GM21619 (cell line): ENCODE measurements at regions not wholly inside any gene's neighbourhood (a gene's known extent, or its start where the extent isn't known, plus 50 kb on each side); places are given as distances from the start of the nearest gene placed in this dataset.
"Not testable (repeated sequence)": the region's sequence is repeated elsewhere in the genome, so short reads cannot be mapped to it uniquely, and the experiment has no call there.

Source experiments
- ATAC-seq: cut with Tn5 transposase; IDR thresholded peaks from one replicate; pipeline ENCODE4 v1.9.1; 2021; ENCODE audit not compliant: unreplicated experiment

DNA sequence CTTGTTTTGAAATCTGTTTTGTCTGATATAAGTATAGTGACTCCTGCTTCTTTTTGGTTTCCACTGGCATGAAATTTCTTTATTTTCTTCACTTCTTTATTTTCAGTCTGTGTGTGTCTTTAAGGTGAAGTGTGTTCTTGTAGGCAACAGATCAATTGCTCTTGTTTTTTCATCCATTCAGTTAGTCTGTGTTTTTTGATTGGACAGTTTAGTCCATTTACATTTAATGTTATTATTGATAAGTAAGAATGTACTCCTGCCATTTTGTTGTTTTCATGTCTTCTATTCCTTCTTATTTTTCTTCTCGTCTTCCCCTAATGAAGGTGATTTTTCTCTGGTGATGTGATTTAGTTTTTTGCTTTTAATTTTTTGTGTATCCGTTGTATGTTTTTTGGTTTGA, 487.7 kb upstream of the PBX1 start:
- ATAC-seq, result no peak

DNA sequence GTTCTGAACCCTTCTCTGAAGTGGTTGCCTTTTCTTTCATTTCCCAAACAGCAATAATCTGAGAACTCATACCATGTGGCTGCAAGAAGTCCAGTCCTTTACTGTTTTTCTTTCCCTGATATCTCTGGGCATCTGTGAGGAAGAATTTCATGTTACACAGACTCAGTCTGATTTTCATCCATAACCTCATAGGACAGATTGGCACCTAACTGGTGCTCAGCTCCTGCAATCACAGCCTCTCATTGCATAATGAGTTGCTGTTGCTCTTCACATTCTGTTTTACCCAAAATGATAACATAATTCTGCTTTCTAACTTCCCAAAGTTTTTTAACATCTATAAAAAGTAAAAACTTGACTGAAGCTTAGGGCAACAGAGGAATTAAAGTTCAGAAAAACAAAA, 472.2 kb upstream of the PBX1 start:
- ATAC-seq, result no peak

DNA sequence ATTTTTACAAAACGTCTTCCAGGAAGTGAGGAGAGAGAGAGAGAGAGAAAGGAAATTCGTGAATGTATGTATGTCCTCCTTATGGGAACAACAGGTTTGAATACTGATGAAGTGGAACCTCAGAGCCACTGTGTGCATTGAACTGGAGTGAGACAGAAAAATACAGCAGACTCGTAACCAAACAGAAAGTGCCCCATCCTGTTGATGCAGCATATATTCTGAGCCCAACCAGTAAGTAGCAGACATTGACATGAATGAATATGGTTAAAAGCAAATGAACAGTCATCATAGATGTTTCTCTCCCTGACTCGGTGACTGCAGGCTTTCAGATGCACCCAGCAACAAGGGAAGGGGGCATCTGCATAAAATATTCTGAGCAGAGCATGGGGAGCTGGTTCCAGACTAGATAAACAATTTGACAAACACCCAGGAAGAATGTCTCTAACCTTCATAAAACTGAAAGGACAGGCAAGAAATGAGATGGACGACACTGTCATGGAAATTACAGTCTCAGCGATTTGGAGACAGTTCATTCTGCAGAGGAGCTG, 471.0 kb upstream of the PBX1 start:
- ATAC-seq, result no peak

DNA sequence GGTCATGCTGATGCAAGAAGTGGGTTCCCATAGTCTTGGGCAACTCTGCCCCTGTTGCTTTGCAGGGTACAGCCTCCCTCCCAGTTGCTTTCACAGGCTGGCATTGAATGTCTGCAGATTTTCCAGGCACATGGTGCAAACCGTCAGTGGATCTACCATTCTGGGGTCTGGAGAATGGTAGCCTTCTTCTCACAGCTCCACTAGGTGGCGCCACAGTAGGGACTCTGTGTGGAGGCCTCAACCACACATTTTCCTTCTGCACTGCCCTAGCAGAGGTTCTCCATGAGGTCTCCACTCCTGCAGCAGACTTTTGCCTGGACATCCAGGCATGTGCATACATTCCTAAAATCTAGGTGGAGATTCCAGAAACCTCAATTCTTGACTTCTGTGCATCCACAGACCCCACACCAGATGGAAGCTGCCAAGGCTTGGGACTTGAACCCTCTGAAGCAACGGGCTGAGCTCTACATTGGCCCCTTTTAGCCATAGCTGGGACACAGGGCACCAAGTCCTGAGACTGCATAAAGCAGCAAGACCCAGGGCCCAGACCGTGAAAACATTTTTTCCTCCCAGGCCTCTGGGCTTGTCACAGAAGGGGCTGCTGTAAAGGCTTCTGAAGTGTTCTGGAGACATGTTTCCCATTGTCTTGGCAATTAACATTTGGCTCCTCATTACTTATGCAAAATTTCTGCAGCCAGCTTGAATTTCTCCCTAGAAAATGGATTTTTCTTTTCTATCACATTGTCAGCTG, 466.2 kb upstream of the PBX1 start:
- ATAC-seq, result no peak

DNA sequence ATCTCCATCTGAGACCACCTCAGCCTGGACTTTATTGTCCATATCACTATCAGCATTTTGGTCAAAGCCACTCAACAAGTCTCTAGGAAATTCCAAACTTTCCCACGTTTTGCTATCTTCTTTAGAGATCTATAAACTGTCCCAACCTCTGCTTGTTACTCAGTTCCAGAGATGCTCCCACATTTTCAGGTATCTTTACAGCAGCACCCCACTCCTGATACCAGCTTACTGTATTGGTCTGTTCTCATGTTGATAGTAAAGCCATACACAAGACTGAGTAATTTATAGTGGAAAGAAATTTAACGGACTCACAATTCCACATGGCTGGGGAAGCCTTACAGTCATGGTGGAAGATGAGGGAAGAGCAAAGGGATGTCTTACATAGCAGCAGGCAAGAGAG, 465.4 kb upstream of the PBX1 start:
- ATAC-seq, result no peak

DNA sequence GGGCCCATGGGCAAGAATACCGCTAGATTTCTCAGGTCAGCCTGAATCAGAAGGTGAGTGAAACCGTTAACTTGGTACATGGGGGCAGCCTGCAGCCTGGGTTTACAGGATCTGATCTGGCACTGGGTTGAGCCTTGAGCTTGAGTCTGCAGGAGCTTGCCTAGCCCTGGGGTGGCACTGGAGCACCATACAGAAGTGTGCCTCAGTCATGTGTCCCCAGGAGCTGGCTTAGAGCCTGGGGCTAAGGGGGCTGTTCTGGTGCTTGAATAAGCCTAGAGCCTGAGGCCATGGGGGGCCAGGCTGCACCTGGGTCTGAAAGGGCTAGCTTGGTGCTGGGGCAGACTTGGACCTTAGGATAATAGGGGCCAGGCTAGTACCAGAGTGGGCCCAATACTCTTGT, 457.2 kb upstream of the PBX1 start:
- ATAC-seq, result no peak

DNA sequence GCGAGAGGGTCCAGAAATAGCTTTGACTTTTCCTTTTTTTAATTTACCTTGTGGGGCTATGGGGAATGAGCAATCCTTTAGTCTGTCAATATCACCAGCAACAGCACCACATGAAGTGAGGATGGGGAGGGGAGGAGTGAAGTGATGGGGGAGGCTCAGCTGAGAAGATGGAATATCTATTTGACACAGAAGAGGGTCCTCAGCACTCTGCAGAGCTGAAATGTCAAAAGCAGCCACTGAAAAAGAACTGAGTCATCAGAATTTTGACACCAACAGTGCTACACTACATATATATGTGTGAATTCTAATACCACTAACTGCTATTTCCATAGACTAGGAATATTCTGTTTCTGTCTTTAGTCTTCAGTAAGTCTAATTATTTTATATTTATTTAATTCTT, 427.0 kb upstream of the PBX1 start:
- ATAC-seq, result no peak

DNA sequence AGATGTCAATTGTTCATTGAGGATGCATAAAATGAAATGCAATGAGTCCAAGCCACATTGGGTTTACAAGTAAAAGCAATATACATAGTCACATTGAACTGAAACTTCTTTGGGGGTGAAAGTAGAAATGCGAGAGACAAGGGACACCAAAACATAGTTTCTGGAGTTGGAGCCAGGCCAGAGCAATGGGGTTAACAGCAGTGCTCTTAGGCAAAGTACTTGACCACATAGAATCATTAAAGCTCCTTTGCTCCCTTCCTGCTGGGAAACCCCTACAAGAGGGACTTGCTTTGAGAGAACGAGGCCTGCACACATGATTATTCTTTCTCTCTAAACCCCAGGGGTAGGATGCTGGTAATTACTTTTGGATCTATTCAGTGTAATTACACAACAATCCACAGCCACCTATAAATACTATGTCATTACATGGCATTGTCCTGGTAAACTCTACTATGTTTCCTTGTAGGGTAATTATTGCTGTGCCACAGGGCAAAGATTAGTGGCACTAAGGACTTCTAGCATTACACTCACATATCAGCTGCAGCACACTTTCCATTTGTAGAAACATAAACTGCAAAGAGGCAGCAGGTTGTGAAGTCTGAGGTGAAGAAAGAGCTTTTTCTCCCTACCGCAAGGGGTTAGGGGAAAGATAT, 421.6 kb upstream of the PBX1 start:
- ATAC-seq, result no peak

DNA sequence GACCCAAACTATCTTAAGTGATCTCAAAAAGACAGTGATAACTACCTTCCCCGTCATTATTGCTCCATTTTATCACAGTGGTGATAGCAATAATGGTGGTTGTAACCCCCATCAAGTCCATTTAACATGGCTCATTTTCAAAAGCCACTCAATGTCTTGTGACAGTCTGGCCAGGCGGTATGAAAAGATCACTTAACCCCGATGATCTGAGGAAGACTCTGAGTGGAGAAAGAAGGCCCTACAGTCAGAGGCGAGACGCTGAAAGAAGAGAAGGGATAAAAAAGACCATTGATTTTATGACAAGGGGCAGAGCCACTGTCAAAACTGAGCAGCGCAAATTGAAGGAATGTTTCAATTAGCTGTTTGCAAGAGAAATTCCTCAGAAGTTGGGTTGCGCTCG, 417.2 kb upstream of the PBX1 start:
- ATAC-seq, result no peak

DNA sequence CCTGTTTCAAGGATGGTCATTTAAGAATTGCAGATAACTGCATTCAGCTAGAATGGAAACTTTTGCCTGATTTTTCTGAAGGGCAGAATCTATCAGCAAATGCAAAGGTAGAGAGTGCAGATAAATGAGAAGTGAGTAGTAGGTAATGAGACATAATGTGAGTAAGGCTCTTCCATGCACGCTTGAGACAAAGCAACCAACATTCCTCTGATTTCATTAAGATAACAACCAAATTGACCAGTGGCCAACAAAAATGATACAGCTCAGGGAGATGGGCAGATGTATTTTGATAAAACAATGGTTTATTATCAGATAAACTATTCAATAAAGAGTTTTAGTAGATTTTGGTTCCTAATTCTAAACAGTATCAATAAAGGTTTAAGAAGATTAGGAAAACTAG, 404.4 kb upstream of the PBX1 start:
- no peak for ATAC-seq

DNA sequence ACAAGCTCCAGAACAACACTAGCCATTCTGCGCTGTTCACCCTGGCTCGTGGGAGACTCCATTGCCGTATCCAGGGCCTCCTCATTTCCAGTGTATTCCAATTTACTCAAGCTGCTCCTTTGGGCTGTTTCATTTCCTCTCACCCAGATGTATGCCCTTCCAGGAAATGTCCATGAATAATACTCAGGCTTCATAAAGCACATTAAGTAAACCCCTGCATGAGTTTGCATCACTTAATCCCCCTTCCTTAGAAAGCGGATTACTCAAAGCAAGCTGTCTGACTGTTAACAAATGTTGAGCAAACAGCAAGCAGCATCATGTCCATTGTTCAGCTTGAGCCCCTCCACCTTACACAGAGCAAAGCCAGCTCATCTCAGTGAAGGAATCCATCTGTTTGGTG, 403.6 kb upstream of the PBX1 start:
- no peak for ATAC-seq

DNA sequence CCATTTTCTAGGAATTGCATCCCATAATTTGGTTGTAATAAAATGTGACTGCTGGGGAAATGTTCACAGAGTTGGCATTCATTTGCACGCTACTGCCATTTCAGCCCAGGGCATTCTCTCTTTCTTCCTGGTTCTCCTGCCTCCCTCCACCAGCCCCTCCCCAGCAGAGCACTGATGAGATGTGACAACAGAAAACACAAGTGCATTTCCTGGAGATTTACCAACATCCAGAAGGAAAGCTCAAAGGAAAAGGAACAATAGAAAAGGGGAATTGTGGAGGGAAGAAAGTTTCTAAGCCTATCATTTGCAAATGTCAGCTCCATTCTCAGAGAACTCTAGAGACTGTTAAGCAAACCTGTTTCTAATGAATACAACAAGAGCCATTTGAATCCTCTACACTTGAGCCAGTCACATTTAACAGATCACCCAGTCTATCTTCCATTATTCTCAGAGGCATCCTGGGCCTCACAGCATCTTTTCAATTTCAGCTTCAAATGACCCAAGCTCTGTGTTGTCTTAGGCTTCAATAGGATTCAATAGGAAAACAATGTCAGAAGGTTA, 395.6 kb upstream of the PBX1 start:
- ATAC-seq, result no peak

DNA sequence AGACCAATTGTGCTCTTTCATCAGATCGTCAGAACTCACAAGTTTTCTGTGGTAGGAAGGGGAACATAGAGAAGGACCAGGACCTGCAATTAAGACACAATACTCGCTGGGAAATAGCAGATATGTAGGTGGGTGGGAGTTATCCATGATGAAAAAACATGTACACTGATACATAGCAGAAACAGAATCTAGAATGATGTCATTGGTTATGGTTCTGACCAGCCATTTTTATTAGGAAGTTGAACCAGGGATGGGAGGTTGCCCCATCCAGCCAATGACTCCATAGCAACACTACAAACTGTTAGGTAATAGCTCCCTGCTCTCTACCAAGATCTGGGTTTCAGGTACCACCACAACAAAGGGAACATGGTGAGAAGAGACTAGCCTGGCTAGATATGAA, 393.5 kb upstream of the PBX1 start:
- no peak for ATAC-seq

DNA sequence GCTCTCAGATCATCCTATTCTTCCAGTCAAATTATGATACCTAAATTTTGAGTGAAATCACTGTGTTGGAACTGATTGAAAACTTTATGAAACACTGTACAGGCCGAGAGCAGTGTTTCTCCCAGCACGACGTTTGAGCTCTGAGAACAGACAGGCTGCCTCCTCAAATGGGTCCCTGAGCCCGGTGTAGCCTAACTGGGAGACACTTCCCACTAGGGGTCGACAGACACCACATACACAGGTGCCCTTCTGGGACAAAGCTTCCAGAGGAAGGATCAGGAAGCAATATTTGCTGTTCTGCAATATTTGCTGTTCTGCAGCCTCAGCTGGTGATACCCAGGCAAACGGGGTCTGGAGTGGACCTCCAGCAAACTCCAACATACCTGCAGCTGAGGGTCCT, 392.5 kb upstream of the PBX1 start:
- not testable (repeated sequence) for ATAC-seq

DNA sequence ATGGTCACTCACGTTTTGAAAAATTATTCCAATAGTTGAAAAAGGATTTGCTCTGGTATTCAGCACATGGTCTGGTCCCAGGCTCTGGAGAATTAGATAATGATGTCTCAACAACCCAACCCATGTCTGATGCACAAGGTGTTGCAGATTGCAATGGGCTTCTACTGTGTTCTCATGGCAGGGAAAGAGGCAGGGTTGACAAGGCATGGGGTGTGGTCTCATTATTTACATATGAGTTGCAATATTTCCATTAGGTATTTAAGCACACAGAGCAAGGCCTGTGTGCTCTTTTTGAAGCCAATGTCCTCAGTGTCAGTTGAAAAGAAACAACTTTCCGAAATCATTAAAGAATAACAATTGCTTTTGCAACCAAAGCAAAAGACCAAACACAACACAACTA, 381.9 kb upstream of the PBX1 start:
- no peak for ATAC-seq

DNA sequence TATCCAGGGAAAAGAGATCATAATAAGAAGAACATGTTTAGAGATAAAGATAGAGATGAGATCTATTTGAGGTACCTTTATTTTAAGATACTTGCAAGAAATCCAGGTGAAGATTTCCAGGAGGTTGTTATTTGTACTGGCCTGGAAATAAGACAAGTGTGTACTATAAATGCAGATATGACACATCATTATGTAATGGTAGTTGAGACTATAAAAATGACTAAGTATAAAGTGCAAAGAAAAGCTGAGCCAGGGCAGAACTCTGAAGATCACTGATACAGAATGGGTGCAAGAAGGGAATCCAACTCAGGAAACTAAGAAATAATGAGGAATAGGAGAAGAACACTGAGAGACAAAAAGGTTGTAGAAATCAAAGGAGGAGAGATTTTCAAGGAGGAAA, 378.2 kb upstream of the PBX1 start:
- ATAC-seq, result no peak

DNA sequence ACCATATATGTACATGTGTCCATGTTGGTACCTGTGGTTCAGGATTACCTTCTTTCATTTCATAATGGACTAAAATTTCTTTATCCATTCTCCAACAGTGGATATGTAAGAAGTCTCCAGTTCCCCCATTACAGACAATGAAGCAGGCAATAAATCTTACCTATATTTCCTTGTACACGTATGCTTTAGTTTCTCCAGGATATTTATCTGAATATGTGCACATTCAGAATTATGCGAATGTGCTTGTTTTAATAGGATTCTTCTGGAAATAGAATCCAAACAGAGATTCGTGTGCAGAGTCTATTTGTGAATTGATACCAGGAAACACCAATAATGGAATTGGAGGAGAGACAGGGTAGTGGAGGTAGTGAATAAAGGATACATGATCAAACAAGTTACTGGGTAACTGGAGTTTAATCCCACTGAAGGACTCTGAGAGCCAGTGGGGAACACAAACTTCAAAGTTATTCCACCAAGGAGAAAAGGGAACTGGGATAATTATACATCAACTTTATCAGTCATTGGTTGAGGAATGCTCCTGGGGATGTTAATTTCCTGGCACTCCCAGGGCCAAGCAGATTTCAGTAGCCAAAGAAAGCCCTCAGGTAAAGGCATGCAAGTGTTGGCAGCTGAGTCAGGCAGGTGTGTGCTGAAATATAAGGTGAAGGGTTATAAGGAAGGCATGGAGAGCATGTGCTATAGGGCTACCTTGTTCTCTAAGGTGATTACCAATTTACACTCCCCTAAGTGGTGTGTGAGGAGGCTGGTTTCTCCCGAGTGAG, 374.9 kb upstream of the PBX1 start:
- ATAC-seq, result no peak

DNA sequence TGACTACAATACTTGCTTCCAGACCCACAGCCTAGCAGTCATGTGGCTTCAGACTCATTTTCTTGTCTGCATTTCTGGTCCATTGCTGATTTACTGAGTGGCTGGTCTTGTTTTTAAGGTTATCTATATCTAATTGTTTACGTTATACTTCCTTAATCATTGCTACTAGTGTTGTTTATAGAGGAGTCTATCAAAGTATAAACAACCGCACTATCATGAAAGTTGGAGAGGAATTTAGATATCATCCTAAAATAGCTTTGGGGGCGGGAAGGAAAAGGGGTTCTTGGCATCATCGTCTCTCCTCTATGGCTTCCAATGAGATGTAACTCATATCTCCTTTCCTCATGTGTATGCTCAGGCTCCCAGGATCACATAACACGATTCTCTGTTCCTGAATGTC, 372.1 kb upstream of the PBX1 start:
- no peak for ATAC-seq

DNA sequence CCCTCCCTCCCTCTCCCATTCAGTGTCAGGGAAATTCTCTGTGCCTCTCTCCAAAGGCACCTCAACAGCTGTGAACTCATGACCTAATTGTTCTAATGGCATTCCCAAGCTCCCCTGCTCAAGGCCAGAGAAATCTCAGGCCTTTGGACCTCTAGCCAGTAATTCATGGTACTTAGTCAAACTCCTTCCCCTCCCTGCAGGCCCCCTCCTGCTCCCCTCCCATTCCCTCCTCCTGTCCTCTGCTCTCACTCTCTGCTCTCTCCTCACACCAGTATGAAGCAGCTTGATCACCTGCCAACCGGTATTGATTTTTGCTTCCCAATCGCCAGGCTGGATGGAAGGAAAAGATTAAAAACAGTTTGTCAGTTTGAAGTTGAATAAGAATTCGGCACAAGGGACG, 370.5 kb upstream of the PBX1 start:
- ATAC-seq, result no peak

DNA sequence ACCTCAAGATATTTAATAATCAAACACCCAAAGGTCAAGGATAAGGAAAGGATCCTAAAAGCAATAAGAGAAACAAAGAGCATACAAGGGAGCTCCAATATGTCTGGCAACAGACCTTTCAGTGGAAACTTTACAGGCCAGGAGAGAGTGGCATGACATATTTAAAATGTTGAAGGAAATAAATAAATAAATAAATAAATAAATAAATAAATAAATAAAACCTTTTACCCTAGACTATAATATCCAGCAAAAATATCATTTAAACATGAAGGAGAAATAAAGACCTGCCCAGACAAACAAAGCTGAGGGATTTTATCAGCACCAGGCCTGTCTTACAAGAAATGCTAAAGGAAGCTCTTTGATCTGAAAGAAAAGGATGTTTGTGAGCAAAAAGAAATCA, 367.8 kb upstream of the PBX1 start:
- no peak for ATAC-seq

DNA sequence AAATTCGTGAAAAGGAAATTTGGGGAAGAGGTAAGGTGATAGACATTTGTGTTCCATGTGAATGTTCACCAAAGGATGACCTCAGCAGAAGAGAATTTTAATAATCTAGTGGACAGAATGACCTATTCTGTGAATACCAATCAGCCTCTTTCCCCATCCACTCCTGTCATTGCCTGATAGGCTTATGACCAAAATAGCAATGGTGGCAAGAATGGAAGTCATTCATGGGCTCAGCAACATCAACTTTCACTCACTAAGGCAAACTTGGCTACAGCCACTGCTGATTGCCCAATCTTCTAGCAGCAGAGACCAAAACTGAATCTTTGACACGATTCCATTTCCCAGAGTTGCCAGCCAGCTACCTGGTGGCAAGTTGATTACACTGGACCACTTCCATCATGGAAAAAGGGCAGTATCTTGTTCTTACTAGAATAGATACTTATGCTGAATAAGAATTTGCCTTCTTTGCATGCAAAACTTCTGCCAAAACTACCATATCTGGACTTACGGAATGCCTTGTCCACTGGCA, 348.7 kb upstream of the PBX1 start:
- no peak for ATAC-seq
